Liver (tissue), 8 donors: ENCODE measurements at regions not wholly inside any gene's neighbourhood (a gene's known extent, or its start where the extent isn't known, plus 50 kb on each side); places are given as distances from the start of the nearest gene placed in this dataset.

Experiments
- DNase-seq: peaks from one replicate; pipeline ENCODE4 v3.0.0-alpha.2; 2017; ENCODE audit warnings: low spot score
- H3K27ac ChIP-seq, 2 donors: one replicate each; pipeline ENCODE4 v1.7.0; 2013; ENCODE audit warnings: inconsistent platforms in 2 of 2, low read length in 2 of 2, control low read depth in 1 of 2, low read depth in 1 of 2, mild to moderate bottlenecking in 1 of 2
- H3K27me3 ChIP-seq, 4 donors: one replicate each; pipeline versions ENCODE4 v1.6.1 to v1.7.0; 2013; ENCODE audit warnings: low read length in 3 of 4, inconsistent platforms in 1 of 4, mild to moderate bottlenecking in 1 of 4, moderate library complexity in 1 of 4; ENCODE audit not compliant: control insufficient read depth in 4 of 4, insufficient read depth in 4 of 4
- H3K36me3 ChIP-seq, 4 donors: one replicate each; pipeline versions ENCODE4 v1.6.1 to v1.7.0; 2013; ENCODE audit warnings: low read length in 3 of 4, mild to moderate bottlenecking in 3 of 4, low read depth in 1 of 4, moderate library complexity in 1 of 4; ENCODE audit not compliant: control insufficient read depth in 4 of 4, insufficient read depth in 3 of 4
- H3K4me1 ChIP-seq, 4 donors: one replicate each; pipeline versions ENCODE4 v1.6.1 to v1.7.0; 2013; ENCODE audit warnings: low read length in 3 of 4, mild to moderate bottlenecking in 3 of 4, moderate library complexity in 1 of 4; ENCODE audit not compliant: control insufficient read depth in 4 of 4, insufficient read depth in 4 of 4
- H3K4me3 ChIP-seq, 3 donors: one replicate each; pipeline versions ENCODE4 v1.6.1 to v1.7.0; 2013; ENCODE audit warnings: low read length in 3 of 3, control low read depth in 1 of 3, low read depth in 1 of 3, mild to moderate bottlenecking in 1 of 3
- H3K9ac ChIP-seq, 2 donors: one replicate each; pipeline ENCODE4 v1.7.0; 2013; ENCODE audit warnings: low read length in 2 of 2, mild to moderate bottlenecking in 2 of 2, moderate library complexity in 2 of 2, control low read depth in 1 of 2, low read depth in 1 of 2
- H3K9me3 ChIP-seq, 4 donors: one replicate each; pipeline versions ENCODE4 v1.6.1 to v1.7.0; 2013; ENCODE audit warnings: low read length in 3 of 4; ENCODE audit not compliant: control insufficient read depth in 4 of 4
- ATF3 ChIP-seq: IDR thresholded peaks from 2 replicates; pipeline ENCODE4 v1.6.1; 2016; ENCODE audit warnings: antibody characterized with exemption
- CTCF ChIP-seq: fragments of 150-350 bp; IDR thresholded peaks from 2 replicates; pipeline ENCODE4 v1.5.1; 2017; ENCODE audit warnings: improper control_type of control experiment, low read depth, low read length; ENCODE audit not compliant: missing input control
- EGR1 ChIP-seq, 2 donors: IDR thresholded peaks; 2 replicates each; pipeline ENCODE4 v1.6.1; 2016 to 2018; ENCODE audit warnings: antibody characterized with exemption in 2 of 2, low read depth in 2 of 2
- FOXA1 ChIP-seq: IDR thresholded peaks from 2 replicates; pipeline ENCODE4 v1.6.1; 2016; ENCODE audit warnings: antibody characterized with exemption
- FOXA2 ChIP-seq: IDR thresholded peaks from 2 replicates; pipeline ENCODE4 v1.6.1; 2016; ENCODE audit warnings: antibody characterized with exemption
- GABPA ChIP-seq, 2 donors: IDR thresholded peaks in 1 of 2; conservative IDR thresholded peaks in 1 of 2; 2 replicates each; pipeline ENCODE4 v1.6.1; 2016; ENCODE audit warnings: antibody characterized with exemption in 2 of 2, mild to moderate bottlenecking in 1 of 2, moderate library complexity in 1 of 2
- HNF4A ChIP-seq, 2 donors: conservative IDR thresholded peaks; 2 replicates each; pipeline ENCODE4 v1.6.1; 2016; ENCODE audit warnings: antibody characterized with exemption in 2 of 2, mild to moderate bottlenecking in 2 of 2
- HNF4G ChIP-seq: IDR thresholded peaks from 2 replicates; pipeline ENCODE4 v1.6.1; 2016; ENCODE audit warnings: antibody characterized with exemption
- JUND ChIP-seq, 2 donors: IDR thresholded peaks; 2 replicates each; pipeline ENCODE4 v1.6.1; 2016; ENCODE audit warnings: antibody characterized with exemption in 2 of 2
- MAX ChIP-seq: IDR thresholded peaks from 2 replicates; pipeline ENCODE4 v1.6.1; 2016; ENCODE audit warnings: antibody characterized with exemption
- NR2F2 ChIP-seq: IDR thresholded peaks from 2 replicates; pipeline ENCODE4 v1.6.1; 2016; ENCODE audit warnings: antibody characterized with exemption
- RAD21 ChIP-seq, 2 donors: IDR thresholded peaks; 2 replicates each; pipeline ENCODE4 v1.6.1; 2016; ENCODE audit warnings: antibody characterized with exemption in 2 of 2, mild to moderate bottlenecking in 2 of 2
- REST ChIP-seq: IDR thresholded peaks from 2 replicates; pipeline ENCODE4 v1.6.1; 2016; ENCODE audit warnings: antibody characterized with exemption, mild to moderate bottlenecking
- SP1 ChIP-seq: IDR thresholded peaks from 2 replicates; pipeline ENCODE4 v1.6.1; 2018; ENCODE audit warnings: antibody characterized with exemption, mild to moderate bottlenecking
- TAF1 ChIP-seq: conservative IDR thresholded peaks from 2 replicates; pipeline ENCODE4 v1.6.1; 2016; ENCODE audit warnings: antibody characterized with exemption, mild to moderate bottlenecking
- YY1 ChIP-seq: IDR thresholded peaks from 2 replicates; pipeline ENCODE4 v1.6.1; 2016; ENCODE audit warnings: antibody characterized with exemption, mild to moderate bottlenecking
- ZBTB33 ChIP-seq: IDR thresholded peaks from 2 replicates; pipeline ENCODE4 v1.6.1; 2016; ENCODE audit warnings: antibody characterized with exemption
- WGBS: extraction: QIAGEN DNeasy Blood & Tissue Kit; methylation state at CpG from one replicate; pipeline ENCODE4 v1.1.7; 2013; 5-methylcytosine and 5-hydroxymethylcytosine counted together
- donor health status: healthy.
- donor health status: healthy.
- donor health status: healthy.
- donor health status: healthy.
- donor health status: healthy.

- TF ChIP-seq CTCF, result no peak
- no peak for TF ChIP-seq HNF4G
- no peak for TF ChIP-seq FOXA2
- TF ChIP-seq RAD21 (IDR thresholded peaks at IDR 0.05), result no peak
- no peak for TF ChIP-seq YY1
- no peak for TF ChIP-seq GABPA (IDR thresholded peaks at IDR 0.05 in 1 of 2, conservative IDR thresholded peaks at IDR 0.05 in 1 of 2)
Observed at GRCh38 chr2:120482334-120482733, 136.4 kb downstream of the INHBB start (continued).

GRCh38 chr2:120483355-120483754 lies 137.4 kb downstream of the INHBB start:
- H3K4me3 ChIP-seq, result no peak overlapping the region
- no peak overlapping the region for H3K9ac ChIP-seq
- no peaks in the 10 kb centered on the region for H3K36me3 ChIP-seq
- no peak for TF ChIP-seq YY1
- TF ChIP-seq ZBTB33, result no peak
- TF ChIP-seq REST, result no peak
- no peak for TF ChIP-seq RAD21 (IDR thresholded peaks at IDR 0.05)
- no peak for TF ChIP-seq EGR1 (IDR thresholded peaks at IDR 0.05; ENCODE audit: low read depth in 2 of 2)
- TF ChIP-seq TAF1, result no peak
- TF ChIP-seq NR2F2, result no peak
- TF ChIP-seq SP1, result no peak
- no peak for TF ChIP-seq CTCF
- TF ChIP-seq FOXA2, result no peak
- TF ChIP-seq HNF4A (conservative IDR thresholded peaks at IDR 0.05), result no peak
- no peak for TF ChIP-seq HNF4G
- no peak for TF ChIP-seq FOXA1
- TF ChIP-seq MAX, result no peak
- no peak for TF ChIP-seq ATF3
- TF ChIP-seq JUND (IDR thresholded peaks at IDR 0.05), result no peak
- no peaks in the 10 kb centered on the region for H3K27me3 ChIP-seq
- no peaks in the 10 kb centered on the region for H3K9me3 ChIP-seq
- H3K27ac ChIP-seq, result no peak overlapping the region
- 92% methylated on average over 5 of the region's 5 CpGs for WGBS
- no peak for DNase-seq
- H3K4me1 ChIP-seq, result peaks cover 17 to 55% (median 37%) of the 10 kb centered on the region in 4 donors
